WTC11 (cell line): ENCODE measurements at regions not wholly inside any gene's neighbourhood (a gene's known extent, or its start where the extent isn't known, plus 50 kb on each side); places are given as distances from the start of the nearest gene placed in this dataset.

Experiments used
- ATAC-seq: fragments of 200-7000 bp; cut with Tn5 transposase; 2 replicates; pipeline ENCODE4 v1.10.0; 2021; ENCODE audit warnings: mild to moderate bottlenecking, moderate library complexity
- CTCF ChIA-PET: fragments of 300-600 bp; sonication (Branson Sonifier 250); formaldehyde crosslinking; loops from one replicate; lab custom pipeline; 2021; ENCODE audit warnings: antibody characterized with exemption; lab: Charles Lee
- POLR2A ChIA-PET: fragments of 350-600 bp; sonication (Branson Sonifier 250); formaldehyde crosslinking; loops from one replicate; lab custom pipeline; 2021; ENCODE audit warnings: antibody characterized with exemption; lab: Charles Lee
- DNase-seq: peaks from one replicate; pipeline ENCODE4 v3.0.0; 2021; ENCODE audit warnings: low spot score
- H3K27ac Mint-ChIP-seq: 2 replicates; pipeline ENCODE4 v1.8.0; 2021; ENCODE audit warnings: mixed read lengths
- H3K27me3 Mint-ChIP-seq: 2 replicates; pipeline ENCODE4 v1.8.0; 2021; ENCODE audit warnings: low read depth, mild to moderate bottlenecking, moderate library complexity, mixed read lengths
- H3K36me3 Mint-ChIP-seq: 2 replicates; pipeline ENCODE4 v1.8.0; 2021; ENCODE audit warnings: mixed read lengths
- H3K4me1 Mint-ChIP-seq: 2 replicates; pipeline ENCODE4 v1.8.0; 2022; ENCODE audit warnings: mixed read lengths
- H3K4me3 Mint-ChIP-seq: 2 replicates; pipeline ENCODE4 v1.8.0; 2021; ENCODE audit warnings: mild to moderate bottlenecking, moderate library complexity, mixed read lengths
- H3K9me3 Mint-ChIP-seq: 2 replicates; pipeline ENCODE4 v1.8.0; 2021; ENCODE audit warnings: mixed read lengths
- CREM ChIP-seq: sonication (generic); formaldehyde crosslinking; IDR thresholded peaks from 2 replicates; pipeline ENCODE4 v1.8.1; 2022; ENCODE audit warnings: mild to moderate bottlenecking, missing genetic modification reagents, moderate library complexity
- ELF4 ChIP-seq: sonication (generic); formaldehyde crosslinking; IDR thresholded peaks from 2 replicates; pipeline ENCODE4 v1.8.1; 2022; ENCODE audit warnings: low read depth, mild to moderate bottlenecking, moderate library complexity, missing genetic modification reagents
- FOXK1 ChIP-seq: sonication (generic); formaldehyde crosslinking; IDR thresholded peaks from 2 replicates; pipeline ENCODE4 v1.8.0; 2022; ENCODE audit warnings: mild to moderate bottlenecking, moderate library complexity, missing genetic modification reagents
- SOX15 ChIP-seq: fragments of 250-450 bp; sonication (Bioruptor Pico); IDR thresholded peaks from 2 replicates; pipeline ENCODE4 v1.9.0; 2021; ENCODE audit warnings: mild to moderate bottlenecking
- TEAD1 ChIP-seq: sonication (generic); formaldehyde crosslinking; IDR thresholded peaks from 2 replicates; pipeline ENCODE4 v1.8.0; 2022; ENCODE audit warnings: mild to moderate bottlenecking, missing genetic modification reagents
- TP53 ChIP-seq: sonication (generic); formaldehyde crosslinking; IDR thresholded peaks from 2 replicates; pipeline ENCODE4 v1.8.1; 2023; ENCODE audit warnings: mild to moderate bottlenecking, missing genetic modification reagents
- ZNF317 ChIP-seq: sonication (generic); formaldehyde crosslinking; IDR thresholded peaks from 2 replicates; pipeline ENCODE4 v1.8.1; 2023; ENCODE audit warnings: low read depth, mild to moderate bottlenecking, moderate library complexity, missing genetic modification reagents, borderline replicate concordance
- ZNF396 ChIP-seq: fragments of 250-450 bp; sonication (Bioruptor Pico); IDR thresholded peaks from 2 replicates; pipeline ENCODE4 v1.8.0; 2021; ENCODE audit warnings: mild to moderate bottlenecking, moderate library complexity, borderline replicate concordance
- ZNF416 ChIP-seq: fragments of 250-450 bp; sonication (Bioruptor Pico); IDR thresholded peaks from 2 replicates; pipeline ENCODE4 v1.9.0; 2021; ENCODE audit warnings: mild to moderate bottlenecking, inconsistent platforms
- ZNF423 ChIP-seq: fragments of 250-450 bp; sonication (Bioruptor Pico); IDR thresholded peaks from 2 replicates; pipeline ENCODE4 v2.1.2; 2022; ENCODE audit warnings: mild to moderate bottlenecking, moderate library complexity
- TF ChIP-seq, protein P1 (sequence below): sonication (generic); formaldehyde crosslinking; IDR thresholded peaks from 2 replicates; pipeline ENCODE4 v1.8.1; 2023; ENCODE audit warnings: mild to moderate bottlenecking, missing genetic modification reagents
- TF ChIP-seq, protein P2 (sequence below): sonication (generic); formaldehyde crosslinking; IDR thresholded peaks from 2 replicates; pipeline ENCODE4 v1.8.0; 2023; ENCODE audit warnings: missing genetic modification reagents, mild to moderate bottlenecking, borderline replicate concordance
- TF ChIP-seq, protein P3 (sequence below): fragments of 250-450 bp; sonication (Bioruptor Pico); IDR thresholded peaks from 2 replicates; pipeline ENCODE4 v1.9.0; 2021; ENCODE audit warnings: moderate library complexity, mild to moderate bottlenecking, inconsistent platforms, borderline replicate concordance
- TF ChIP-seq, protein P4 (sequence below): sonication (generic); formaldehyde crosslinking; IDR thresholded peaks from 2 replicates; pipeline ENCODE4 v1.8.0; 2022; ENCODE audit warnings: mild to moderate bottlenecking, missing genetic modification reagents
- TF ChIP-seq, protein P5 (sequence below): sonication (generic); formaldehyde crosslinking; IDR thresholded peaks from 2 replicates; pipeline ENCODE4 v1.8.0; 2022; ENCODE audit warnings: mild to moderate bottlenecking, missing genetic modification reagents

DNA sequence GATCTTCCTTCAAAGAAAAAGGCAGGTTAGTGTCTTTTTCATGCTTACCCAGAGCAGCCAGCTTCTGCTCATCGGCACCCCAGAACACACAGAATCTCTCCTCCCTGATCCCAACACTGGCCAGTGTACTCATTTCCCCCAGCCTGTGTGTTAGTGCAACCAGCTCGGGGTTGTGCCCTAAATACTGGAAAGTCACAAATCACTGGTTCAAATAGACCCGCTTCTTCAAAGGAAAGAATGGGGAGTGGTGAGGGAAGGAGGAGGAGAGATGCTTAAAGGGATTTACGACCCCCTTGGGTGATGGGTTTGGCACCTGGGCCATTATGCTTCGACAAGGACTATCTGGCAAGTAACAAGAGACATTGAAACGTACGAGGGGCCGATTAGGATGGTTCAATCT, 114.0 kb downstream of the FOXB1 start:
- H3K27me3 Mint-ChIP-seq = peaks cover 37% of the 10 kb centered on the region
- H3K4me3 Mint-ChIP-seq = peak overlapping the region; percentile 63
- H3K36me3 Mint-ChIP-seq = no peaks in the 10 kb centered on the region
- POLR2A ChIA-PET = no interaction called here
- CTCF ChIA-PET = interaction anchor here (1.0 to 4.0 kb wide), 5 partner anchors 10 to 124 kb away, joined by 3 to 19 read pairs (median 4); partner anchors contain the start of gene FOXB1
- ATAC-seq = peak; percentile 72
- peaks cover 78% of the 10 kb centered on the region for H3K4me1 Mint-ChIP-seq
- TF ChIP-seq, protein P1, sequence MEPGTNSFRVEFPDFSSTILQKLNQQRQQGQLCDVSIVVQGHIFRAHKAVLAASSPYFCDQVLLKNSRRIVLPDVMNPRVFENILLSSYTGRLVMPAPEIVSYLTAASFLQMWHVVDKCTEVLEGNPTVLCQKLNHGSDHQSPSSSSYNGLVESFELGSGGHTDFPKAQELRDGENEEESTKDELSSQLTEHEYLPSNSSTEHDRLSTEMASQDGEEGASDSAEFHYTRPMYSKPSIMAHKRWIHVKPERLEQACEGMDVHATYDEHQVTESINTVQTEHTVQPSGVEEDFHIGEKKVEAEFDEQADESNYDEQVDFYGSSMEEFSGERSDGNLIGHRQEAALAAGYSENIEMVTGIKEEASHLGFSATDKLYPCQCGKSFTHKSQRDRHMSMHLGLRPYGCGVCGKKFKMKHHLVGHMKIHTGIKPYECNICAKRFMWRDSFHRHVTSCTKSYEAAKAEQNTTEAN (CRISPR knock-in tag) = peak; percentile 55; the same call in 1 of the 2 replicates
- TF ChIP-seq CREM (no peak), FOXK1 (CRISPR knock-in tag) (peak; percentile 18; the same call in 1 of the 2 replicates), TEAD1 (CRISPR knock-in tag) (peak; percentile 63; the same call in 1 of the 2 replicates), ZNF423 (CRISPR knock-in tag) (peak; percentile 48; the same call in 1 of the 2 replicates), ZNF317 (CRISPR knock-in tag) (no peak)
- peak overlapping the region; percentile 96 for H3K27ac Mint-ChIP-seq
- H3K9me3 Mint-ChIP-seq = no peaks in the 10 kb centered on the region
- peak; percentile 23 for DNase-seq

DNA sequence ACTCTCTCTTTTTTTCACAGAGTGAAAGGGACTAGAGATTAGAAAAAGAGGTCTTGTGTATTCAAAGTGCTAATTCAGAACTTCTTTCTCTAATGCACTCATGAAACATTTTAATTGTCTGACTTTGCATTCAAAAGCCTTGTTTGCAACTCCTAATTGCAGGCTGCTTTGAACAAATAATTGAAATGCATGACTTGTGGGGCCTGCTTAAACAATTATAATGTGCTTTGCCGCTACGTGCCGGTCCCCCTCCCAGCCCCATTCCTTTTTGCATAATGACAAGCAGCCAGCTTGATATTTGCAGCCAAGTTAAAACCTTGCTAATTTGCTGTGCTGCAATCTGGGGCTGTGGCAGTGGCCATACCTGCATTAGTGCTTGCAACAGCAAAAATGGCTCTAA, 114.5 kb downstream of the FOXB1 start:
- ChIA-PET POLR2A (no interaction called here), CTCF (interaction anchor here (1.0 to 4.0 kb wide), 6 partner anchors 10 to 201 kb away, joined by 3 to 19 read pairs (median 8); partner anchors contain the start of gene FOXB1)
- DNase-seq (peak; percentile 22), ATAC-seq (peak; percentile 31)
- TF ChIP-seq, protein P2, sequence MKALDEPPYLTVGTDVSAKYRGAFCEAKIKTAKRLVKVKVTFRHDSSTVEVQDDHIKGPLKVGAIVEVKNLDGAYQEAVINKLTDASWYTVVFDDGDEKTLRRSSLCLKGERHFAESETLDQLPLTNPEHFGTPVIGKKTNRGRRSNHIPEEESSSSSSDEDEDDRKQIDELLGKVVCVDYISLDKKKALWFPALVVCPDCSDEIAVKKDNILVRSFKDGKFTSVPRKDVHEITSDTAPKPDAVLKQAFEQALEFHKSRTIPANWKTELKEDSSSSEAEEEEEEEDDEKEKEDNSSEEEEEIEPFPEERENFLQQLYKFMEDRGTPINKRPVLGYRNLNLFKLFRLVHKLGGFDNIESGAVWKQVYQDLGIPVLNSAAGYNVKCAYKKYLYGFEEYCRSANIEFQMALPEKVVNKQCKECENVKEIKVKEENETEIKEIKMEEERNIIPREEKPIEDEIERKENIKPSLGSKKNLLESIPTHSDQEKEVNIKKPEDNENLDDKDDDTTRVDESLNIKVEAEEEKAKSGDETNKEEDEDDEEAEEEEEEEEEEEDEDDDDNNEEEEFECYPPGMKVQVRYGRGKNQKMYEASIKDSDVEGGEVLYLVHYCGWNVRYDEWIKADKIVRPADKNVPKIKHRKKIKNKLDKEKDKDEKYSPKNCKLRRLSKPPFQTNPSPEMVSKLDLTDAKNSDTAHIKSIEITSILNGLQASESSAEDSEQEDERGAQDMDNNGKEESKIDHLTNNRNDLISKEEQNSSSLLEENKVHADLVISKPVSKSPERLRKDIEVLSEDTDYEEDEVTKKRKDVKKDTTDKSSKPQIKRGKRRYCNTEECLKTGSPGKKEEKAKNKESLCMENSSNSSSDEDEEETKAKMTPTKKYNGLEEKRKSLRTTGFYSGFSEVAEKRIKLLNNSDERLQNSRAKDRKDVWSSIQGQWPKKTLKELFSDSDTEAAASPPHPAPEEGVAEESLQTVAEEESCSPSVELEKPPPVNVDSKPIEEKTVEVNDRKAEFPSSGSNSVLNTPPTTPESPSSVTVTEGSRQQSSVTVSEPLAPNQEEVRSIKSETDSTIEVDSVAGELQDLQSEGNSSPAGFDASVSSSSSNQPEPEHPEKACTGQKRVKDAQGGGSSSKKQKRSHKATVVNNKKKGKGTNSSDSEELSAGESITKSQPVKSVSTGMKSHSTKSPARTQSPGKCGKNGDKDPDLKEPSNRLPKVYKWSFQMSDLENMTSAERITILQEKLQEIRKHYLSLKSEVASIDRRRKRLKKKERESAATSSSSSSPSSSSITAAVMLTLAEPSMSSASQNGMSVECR (CRISPR knock-in tag) = no peak
- TF ChIP-seq SOX15 (CRISPR knock-in tag) (no peak), TP53 (CRISPR knock-in tag) (no peak), ZNF416 (CRISPR knock-in tag) (no peak), ELF4 (CRISPR knock-in tag) (no peak), ZNF396 (no peak)
- TF ChIP-seq, protein P3, sequence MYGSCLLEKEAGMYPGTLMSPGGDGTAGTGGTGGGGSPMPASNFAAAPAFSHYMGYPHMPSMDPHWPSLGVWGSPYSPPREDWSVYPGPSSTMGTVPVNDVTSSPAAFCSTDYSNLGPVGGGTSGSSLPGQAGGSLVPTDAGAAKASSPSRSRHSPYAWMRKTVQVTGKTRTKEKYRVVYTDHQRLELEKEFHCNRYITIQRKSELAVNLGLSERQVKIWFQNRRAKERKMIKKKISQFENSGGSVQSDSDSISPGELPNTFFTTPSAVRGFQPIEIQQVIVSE (CRISPR knock-in tag) = no peak
- TF ChIP-seq, protein P4, sequence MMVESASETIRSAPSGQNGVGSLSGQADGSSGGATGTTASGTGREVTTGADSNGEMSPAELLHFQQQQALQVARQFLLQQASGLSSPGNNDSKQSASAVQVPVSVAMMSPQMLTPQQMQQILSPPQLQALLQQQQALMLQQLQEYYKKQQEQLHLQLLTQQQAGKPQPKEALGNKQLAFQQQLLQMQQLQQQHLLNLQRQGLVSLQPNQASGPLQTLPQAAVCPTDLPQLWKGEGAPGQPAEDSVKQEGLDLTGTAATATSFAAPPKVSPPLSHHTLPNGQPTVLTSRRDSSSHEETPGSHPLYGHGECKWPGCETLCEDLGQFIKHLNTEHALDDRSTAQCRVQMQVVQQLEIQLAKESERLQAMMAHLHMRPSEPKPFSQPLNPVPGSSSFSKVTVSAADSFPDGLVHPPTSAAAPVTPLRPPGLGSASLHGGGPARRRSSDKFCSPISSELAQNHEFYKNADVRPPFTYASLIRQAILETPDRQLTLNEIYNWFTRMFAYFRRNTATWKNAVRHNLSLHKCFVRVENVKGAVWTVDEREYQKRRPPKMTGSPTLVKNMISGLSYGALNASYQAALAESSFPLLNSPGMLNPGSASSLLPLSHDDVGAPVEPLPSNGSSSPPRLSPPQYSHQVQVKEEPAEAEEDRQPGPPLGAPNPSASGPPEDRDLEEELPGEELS = no peak; the same call in 1 of the 2 replicates
- TF ChIP-seq, protein P1 (CRISPR knock-in tag) = no peak
- TF ChIP-seq, protein P5, sequence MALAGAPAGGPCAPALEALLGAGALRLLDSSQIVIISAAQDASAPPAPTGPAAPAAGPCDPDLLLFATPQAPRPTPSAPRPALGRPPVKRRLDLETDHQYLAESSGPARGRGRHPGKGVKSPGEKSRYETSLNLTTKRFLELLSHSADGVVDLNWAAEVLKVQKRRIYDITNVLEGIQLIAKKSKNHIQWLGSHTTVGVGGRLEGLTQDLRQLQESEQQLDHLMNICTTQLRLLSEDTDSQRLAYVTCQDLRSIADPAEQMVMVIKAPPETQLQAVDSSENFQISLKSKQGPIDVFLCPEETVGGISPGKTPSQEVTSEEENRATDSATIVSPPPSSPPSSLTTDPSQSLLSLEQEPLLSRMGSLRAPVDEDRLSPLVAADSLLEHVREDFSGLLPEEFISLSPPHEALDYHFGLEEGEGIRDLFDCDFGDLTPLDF (CRISPR knock-in tag) = no peak
- H3K27ac Mint-ChIP-seq = peak overlapping the region; percentile 96
- H3K4me3 Mint-ChIP-seq = peak overlapping the region; percentile 63
- peaks cover 37% of the 10 kb centered on the region for H3K27me3 Mint-ChIP-seq
- H3K9me3 Mint-ChIP-seq = no peaks in the 10 kb centered on the region
- H3K4me1 Mint-ChIP-seq = peaks cover 78% of the 10 kb centered on the region
- H3K36me3 Mint-ChIP-seq = no peaks in the 10 kb centered on the region
